ENCODE measurements at regions not wholly inside any gene's neighbourhood (a gene's known extent, or its start where the extent isn't known, plus 50 kb on each side); places are given as distances from the start of the nearest gene placed in this dataset.

DNA sequence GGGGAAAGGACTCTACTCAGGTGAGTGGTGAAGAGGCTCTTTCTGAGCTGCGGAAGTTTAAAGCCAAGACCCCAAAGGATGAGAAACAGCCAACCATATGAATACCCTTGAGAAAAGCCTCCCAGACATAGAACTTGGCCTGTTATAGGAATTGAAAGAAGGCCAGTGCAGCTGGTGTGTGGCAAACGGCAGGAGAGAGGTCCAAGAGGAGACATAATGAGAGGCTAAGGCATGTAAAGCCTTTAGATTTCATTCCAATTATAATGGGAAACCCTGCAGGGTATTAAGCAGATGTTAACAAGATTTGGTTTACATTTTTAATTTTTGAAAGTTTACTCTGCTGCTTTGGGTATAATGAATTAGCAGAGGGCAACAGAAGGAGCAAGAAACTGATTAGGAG is 552.1 kb upstream of the FBXO33 start:
- TF ChIP-seq, protein P1, sequence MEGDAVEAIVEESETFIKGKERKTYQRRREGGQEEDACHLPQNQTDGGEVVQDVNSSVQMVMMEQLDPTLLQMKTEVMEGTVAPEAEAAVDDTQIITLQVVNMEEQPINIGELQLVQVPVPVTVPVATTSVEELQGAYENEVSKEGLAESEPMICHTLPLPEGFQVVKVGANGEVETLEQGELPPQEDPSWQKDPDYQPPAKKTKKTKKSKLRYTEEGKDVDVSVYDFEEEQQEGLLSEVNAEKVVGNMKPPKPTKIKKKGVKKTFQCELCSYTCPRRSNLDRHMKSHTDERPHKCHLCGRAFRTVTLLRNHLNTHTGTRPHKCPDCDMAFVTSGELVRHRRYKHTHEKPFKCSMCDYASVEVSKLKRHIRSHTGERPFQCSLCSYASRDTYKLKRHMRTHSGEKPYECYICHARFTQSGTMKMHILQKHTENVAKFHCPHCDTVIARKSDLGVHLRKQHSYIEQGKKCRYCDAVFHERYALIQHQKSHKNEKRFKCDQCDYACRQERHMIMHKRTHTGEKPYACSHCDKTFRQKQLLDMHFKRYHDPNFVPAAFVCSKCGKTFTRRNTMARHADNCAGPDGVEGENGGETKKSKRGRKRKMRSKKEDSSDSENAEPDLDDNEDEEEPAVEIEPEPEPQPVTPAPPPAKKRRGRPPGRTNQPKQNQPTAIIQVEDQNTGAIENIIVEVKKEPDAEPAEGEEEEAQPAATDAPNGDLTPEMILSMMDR (IDR thresholded peaks at IDR 0.05; ENCODE audit: low read depth, low read length, missing input control) = no peak
- TF ChIP-seq SP1 (IDR thresholded peaks at IDR 0.05) (no peak), TAF1 (conservative IDR thresholded peaks at IDR 0.05) (no peak), MAX (IDR thresholded peaks at IDR 0.05) (no peak), JUND (IDR thresholded peaks at IDR 0.05) (no peak), RAD21 (IDR thresholded peaks at IDR 0.05) (no peak), GABPA (IDR thresholded peaks at IDR 0.05 in 1 of 2, conservative IDR thresholded peaks at IDR 0.05 in 1 of 2) (no peak)
- TF ChIP-seq, protein P2, sequence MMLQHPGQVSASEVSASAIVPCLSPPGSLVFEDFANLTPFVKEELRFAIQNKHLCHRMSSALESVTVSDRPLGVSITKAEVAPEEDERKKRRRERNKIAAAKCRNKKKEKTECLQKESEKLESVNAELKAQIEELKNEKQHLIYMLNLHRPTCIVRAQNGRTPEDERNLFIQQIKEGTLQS (IDR thresholded peaks at IDR 0.05) = no peak
